GM23338 (cell line): ENCODE measurements at regions not wholly inside any gene's neighbourhood (a gene's known extent, or its start where the extent isn't known, plus 50 kb on each side); places are given as distances from the start of the nearest gene placed in this dataset.

Experiments
- ATAC-seq: fragments of 200-7000 bp; cut with Tn5 transposase; 3 replicates; pipeline ENCODE4 v1.9.1; 2020
- DNase-seq: peaks from one replicate; pipeline ENCODE4 v3.0.0-alpha.2; 2015; ENCODE audit warnings: low spot score
- H2AFZ ChIP-seq: fragments of 200-600 bp; sonication (generic); 2 replicates; pipeline ENCODE4 v1.8.0; 2016; ENCODE audit warnings: antibody characterized with exemption, mild to moderate bottlenecking, moderate library complexity
- H3F3A ChIP-seq: fragments of 200-600 bp; sonication (generic); replicated peaks from 2 replicates; pipeline ENCODE4 v1.8.0; 2017; ENCODE audit warnings: antibody characterized with exemption, mixed run types, low read depth
- H3K27ac ChIP-seq: fragments of 200-600 bp; sonication (generic); 2 replicates; pipeline ENCODE4 v1.6.1; 2016; ENCODE audit warnings: low read depth
- H3K27me3 ChIP-seq: fragments of 200-600 bp; sonication (generic); 2 replicates; pipeline ENCODE4 v1.8.0; 2016; ENCODE audit warnings: mild to moderate bottlenecking, mixed run types, moderate library complexity; ENCODE audit not compliant: insufficient read depth
- H3K36me3 ChIP-seq: fragments of 200-600 bp; sonication (generic); 2 replicates; pipeline ENCODE4 v1.8.0; 2016; ENCODE audit warnings: mild to moderate bottlenecking; ENCODE audit not compliant: insufficient read depth
- H3K4me1 ChIP-seq: fragments of 200-600 bp; sonication (generic); 2 replicates; pipeline ENCODE4 v1.8.0; 2016; ENCODE audit warnings: mild to moderate bottlenecking, moderate library complexity; ENCODE audit not compliant: insufficient read depth
- H3K4me2 ChIP-seq: fragments of 200-600 bp; sonication (generic); 2 replicates; pipeline ENCODE4 v1.7.1; 2017; ENCODE audit warnings: mixed run types
- H3K4me3 ChIP-seq: fragments of 200-600 bp; sonication (generic); 2 replicates; pipeline ENCODE4 v1.6.1; 2016; ENCODE audit warnings: mixed run types
- H3K79me2 ChIP-seq: fragments of 200-600 bp; sonication (generic); replicated peaks from 2 replicates; pipeline ENCODE4 v1.8.0; 2017; ENCODE audit warnings: mild to moderate bottlenecking; ENCODE audit not compliant: insufficient read depth
- H3K9me2 ChIP-seq: fragments of 200-600 bp; sonication (generic); 2 replicates; pipeline ENCODE4 v1.8.0; 2017; ENCODE audit not compliant: insufficient read depth
- H4K20me1 ChIP-seq: fragments of 200-600 bp; sonication (generic); replicated peaks from 2 replicates; pipeline ENCODE4 v1.8.0; 2017; ENCODE audit warnings: mild to moderate bottlenecking; ENCODE audit not compliant: insufficient read depth
- H3K27ac Mint-ChIP-seq: 2 replicates; pipeline ENCODE4 v1.8.0; 2020; ENCODE audit warnings: inconsistent platforms, mild to moderate bottlenecking, moderate library complexity, mixed read lengths
- H3K27me3 Mint-ChIP-seq: 3 replicates; pipeline ENCODE4 v1.8.0; 2022; ENCODE audit warnings: low read depth, mild to moderate bottlenecking, moderate library complexity, mixed read lengths, inconsistent platforms; ENCODE audit not compliant: insufficient read depth, poor library complexity
- H3K36me3 Mint-ChIP-seq: 3 replicates; pipeline ENCODE4 v1.8.0; 2021; ENCODE audit warnings: low read depth, mild to moderate bottlenecking, inconsistent platforms, moderate library complexity, mixed read lengths
- H3K4me1 Mint-ChIP-seq: 3 replicates; pipeline ENCODE4 v1.8.0; 2020; ENCODE audit warnings: mild to moderate bottlenecking, inconsistent platforms, mixed read lengths
- H3K4me3 Mint-ChIP-seq: 3 replicates; pipeline ENCODE4 v1.8.0; 2021; ENCODE audit warnings: moderate library complexity, mild to moderate bottlenecking, inconsistent platforms, mixed read lengths
- H3K9me3 Mint-ChIP-seq: 3 replicates; pipeline ENCODE4 v1.8.0; 2020; ENCODE audit warnings: moderate library complexity, mild to moderate bottlenecking, inconsistent platforms, mixed read lengths
- CREB1 ChIP-seq: fragments of 250-450 bp; sonication (Bioruptor Pico); IDR thresholded peaks from 2 replicates; pipeline ENCODE4 v1.5.0; 2020; ENCODE audit warnings: low read depth, mild to moderate bottlenecking, moderate library complexity
- CTCF ChIP-seq, 2 experiments: fragments of 200-600 bp in 1 of 2; sonication (generic) in 1 of 2; conservative IDR thresholded peaks; 2 replicates each; pipeline versions ENCODE4 v1.5.1 to v1.6.1; 2016 to 2017; ENCODE audit warnings: antibody characterized with exemption in 2 of 2, low read depth in 2 of 2, mild to moderate bottlenecking in 2 of 2, moderate library complexity in 1 of 2
- ETS1 ChIP-seq: IDR thresholded peaks from 2 replicates; pipeline ENCODE4 v1.6.1; 2016; ENCODE audit warnings: antibody characterized with exemption
- EZH2 ChIP-seq: fragments of 200-600 bp; sonication (generic); IDR thresholded peaks from one replicate; pipeline ENCODE4 v1.8.0; 2017; ENCODE audit warnings: antibody characterized with exemption, mild to moderate bottlenecking, low read depth; ENCODE audit not compliant: unreplicated experiment
- EZH2phosphoT487 ChIP-seq: fragments of 200-600 bp; sonication (generic); IDR thresholded peaks from one replicate; pipeline ENCODE4 v1.8.1; 2018; ENCODE audit warnings: antibody characterized with exemption; ENCODE audit not compliant: unreplicated experiment
- JUNB ChIP-seq: IDR thresholded peaks from one replicate; pipeline ENCODE4 v1.6.1; 2016; ENCODE audit warnings: antibody characterized with exemption; ENCODE audit not compliant: unreplicated experiment
- NANOG ChIP-seq: IDR thresholded peaks from 2 replicates; pipeline ENCODE4 v1.6.1; 2016; ENCODE audit warnings: antibody characterized with exemption, borderline replicate concordance
- POLR2AphosphoS5 ChIP-seq: IDR thresholded peaks from 2 replicates; pipeline ENCODE4 v1.6.1; 2016; ENCODE audit warnings: antibody characterized with exemption, low read depth
- REST ChIP-seq: IDR thresholded peaks from one replicate; pipeline ENCODE4 v1.6.1; 2018; ENCODE audit warnings: antibody characterized with exemption; ENCODE audit not compliant: unreplicated experiment
- STAT1 ChIP-seq: IDR thresholded peaks from one replicate; pipeline ENCODE4 v1.6.1; 2016; ENCODE audit warnings: antibody characterized with exemption; ENCODE audit not compliant: unreplicated experiment
- ZNF114 ChIP-seq: fragments of 250-450 bp; sonication (Bioruptor Pico); IDR thresholded peaks from 2 replicates; pipeline ENCODE4 v1.5.0; 2020; ENCODE audit warnings: mild to moderate bottlenecking, moderate library complexity
- ZNF331 ChIP-seq: fragments of 250-450 bp; sonication (Bioruptor Pico); IDR thresholded peaks from 2 replicates; pipeline ENCODE4 v1.5.0; 2020; ENCODE audit warnings: low read depth, mild to moderate bottlenecking, moderate library complexity
- ZNF462 ChIP-seq: fragments of 250-450 bp; sonication (Bioruptor Pico); IDR thresholded peaks from 2 replicates; pipeline ENCODE4 v1.5.0; 2020; ENCODE audit warnings: mild to moderate bottlenecking, moderate library complexity

- no peak overlapping the region for H3K4me3 Mint-ChIP-seq
- H3K36me3 ChIP-seq, result no peaks in the 10 kb centered on the region
- ATAC-seq (no peak), DNase-seq (no peak)
- H3K9me2 ChIP-seq, result no peaks in the 10 kb centered on the region
- H3K27me3 Mint-ChIP-seq, result peaks cover 5% of the 10 kb centered on the region
- H3K27ac Mint-ChIP-seq, result no peak overlapping the region
- H3K4me3 ChIP-seq, result no peak overlapping the region
- peaks cover 10% of the 10 kb centered on the region for H3K4me1 Mint-ChIP-seq
- H3K36me3 Mint-ChIP-seq, result no peaks in the 10 kb centered on the region
- H2AFZ ChIP-seq, result no peak overlapping the region
- H3K79me2 ChIP-seq, result no peaks in the 10 kb centered on the region
- H4K20me1 ChIP-seq, result no peaks in the 10 kb centered on the region
- H3K4me1 ChIP-seq, result peaks cover 7% of the 10 kb centered on the region
- H3K27me3 ChIP-seq, result peaks cover 35% of the 10 kb centered on the region
- no peak for TF ChIP-seq ETS1
- TF ChIP-seq NANOG, result no peak
- no peak for TF ChIP-seq ZNF114 (CRISPR knock-in tag)
- TF ChIP-seq JUNB, result no peak
- no peak for TF ChIP-seq POLR2AphosphoS5
- TF ChIP-seq STAT1, result no peak
- no peak for TF ChIP-seq ZNF462 (CRISPR knock-in tag)
- TF ChIP-seq CREB1 (CRISPR knock-in tag), result no peak
- TF ChIP-seq ZNF331 (CRISPR knock-in tag), result no peak
- TF ChIP-seq EZH2, result no peak
- no peak for TF ChIP-seq EZH2phosphoT487
- TF ChIP-seq CTCF (conservative IDR thresholded peaks at IDR 0.05; ENCODE audit: low read depth in 2 of 2), result no peak
- TF ChIP-seq REST, result no peak
- H3F3A ChIP-seq, result no peaks in the 10 kb centered on the region
- peak overlapping the region; percentile 59 for H3K4me2 ChIP-seq
- no peaks in the 10 kb centered on the region for H3K9me3 Mint-ChIP-seq
- no peak overlapping the region for H3K27ac ChIP-seq
These were observed 218.2 kb downstream of the GIPC2 start for GRCh38 chr1:78263946-78264345.
